ENCODE measurements at regions not wholly inside any gene's neighbourhood (a gene's known extent, or its start where the extent isn't known, plus 50 kb on each side); places are given as distances from the start of the nearest gene placed in this dataset.

GRCh38 chr1:80113168-80114038, 1106.9 kb upstream of the ADGRL4 start:
- ATAC-seq (ENCODE audit: low read depth): no peak
- H3K4me3 Mint-ChIP-seq: no peak overlapping the region
- intact Hi-C loops (cut with micrococcal nuclease): no loop called here

GRCh38 chr1:80101159-80101558, 1094.6 kb upstream of the ADGRL4 start:
- Mint-ChIP-seq H3K4me3 (no peak overlapping the region), H3K9me3 (peaks cover 25% of the 10 kb centered on the region), H3K27ac (no peak overlapping the region), H3K36me3 (ENCODE audit: low read depth) (no peaks in the 10 kb centered on the region), H3K27me3 (no peaks in the 10 kb centered on the region), H3K4me1 (no peaks in the 10 kb centered on the region)
- POLR2A ChIA-PET: no interaction called here
- CTCF ChIA-PET: no interaction called here
- ATAC-seq (ENCODE audit: low read depth) (no peak), DNase-seq (no peak)
- intact Hi-C loops (cut with micrococcal nuclease): no loop called here
- TF ChIP-seq CTCF (IDR thresholded peaks at IDR 0.05): no peak

More at GRCh38 chr1:80113168-80114038, 1106.9 kb upstream of the ADGRL4 start:
- Mint-ChIP-seq H3K4me1 (no peaks in the 10 kb centered on the region), H3K27ac (no peak overlapping the region), H3K36me3 (ENCODE audit: low read depth) (no peaks in the 10 kb centered on the region), H3K9me3 (peaks cover 24% of the 10 kb centered on the region), H3K27me3 (no peaks in the 10 kb centered on the region)
- no peak for DNase-seq
- no peak for TF ChIP-seq CTCF (IDR thresholded peaks at IDR 0.05)
- POLR2A ChIA-PET: no interaction called here
- CTCF ChIA-PET: no interaction called here

GRCh38 chr1:80099713-80100112, 1093.2 kb upstream of the ADGRL4 start:
- intact Hi-C loops (cut with micrococcal nuclease): no loop called here
- CTCF ChIA-PET: no interaction called here
- H3K4me1 Mint-ChIP-seq: no peaks in the 10 kb centered on the region
- ATAC-seq (ENCODE audit: low read depth) (no peak), DNase-seq (no peak)
- H3K9me3 Mint-ChIP-seq: peaks cover 25% of the 10 kb centered on the region
- TF ChIP-seq CTCF (IDR thresholded peaks at IDR 0.05): no peak
- H3K36me3 Mint-ChIP-seq (ENCODE audit: low read depth): no peaks in the 10 kb centered on the region
- no peak overlapping the region for H3K4me3 Mint-ChIP-seq
- H3K27ac Mint-ChIP-seq: no peak overlapping the region
- no peaks in the 10 kb centered on the region for H3K27me3 Mint-ChIP-seq
- POLR2A ChIA-PET: no interaction called here

GRCh38 chr1:80085067-80085466, 1078.5 kb upstream of the ADGRL4 start:
- POLR2A ChIA-PET: no interaction called here
- TF ChIP-seq CTCF (IDR thresholded peaks at IDR 0.05): no peak
- H3K4me3 Mint-ChIP-seq: no peak overlapping the region
- CTCF ChIA-PET: no interaction called here
- no peak for ATAC-seq (ENCODE audit: low read depth)
- intact Hi-C loops (cut with micrococcal nuclease): no loop called here
- H3K9me3 Mint-ChIP-seq: peaks cover 1% of the 10 kb centered on the region
- no peaks in the 10 kb centered on the region for H3K4me1 Mint-ChIP-seq
- H3K27ac Mint-ChIP-seq: no peak overlapping the region
- H3K36me3 Mint-ChIP-seq (ENCODE audit: low read depth): no peaks in the 10 kb centered on the region
- H3K27me3 Mint-ChIP-seq: no peaks in the 10 kb centered on the region
- no peak for DNase-seq

GRCh38 chr1:80083892-80084291, 1077.4 kb upstream of the ADGRL4 start:
- ATAC-seq (ENCODE audit: low read depth): no peak
- Mint-ChIP-seq H3K27ac (no peak overlapping the region), H3K4me1 (no peaks in the 10 kb centered on the region), H3K27me3 (no peaks in the 10 kb centered on the region), H3K4me3 (no peak overlapping the region), H3K36me3 (ENCODE audit: low read depth) (no peaks in the 10 kb centered on the region), H3K9me3 (no peaks in the 10 kb centered on the region)
- intact Hi-C loops (cut with micrococcal nuclease): no loop called here
- ChIA-PET CTCF (no interaction called here), POLR2A (no interaction called here)
- no peak for DNase-seq
- no peak for TF ChIP-seq CTCF (IDR thresholded peaks at IDR 0.05)
